Prostate gland (tissue), 2 donors: ENCODE measurements at regions not wholly inside any gene's neighbourhood (a gene's known extent, or its start where the extent isn't known, plus 50 kb on each side); places are given as distances from the start of the nearest gene placed in this dataset.

Source experiments
- CTCF ChIP-seq, 4 experiments: fragments of 200-600 bp in 2 of 4; fragments of 450-650 bp in 2 of 4; sonication (generic) in 2 of 4; IDR thresholded peaks; 1 replicate in 3 of 4; 2 replicates in 1 of 4; pipeline ENCODE4 v1.5.1; 2016 to 2019; ENCODE audit warnings: antibody characterized with exemption in 4 of 4, mild to moderate bottlenecking in 2 of 4, moderate library complexity in 2 of 4
- POLR2A ChIP-seq: fragments of 450-650 bp; IDR thresholded peaks from one replicate; pipeline ENCODE4 v1.6.1; 2016; ENCODE audit warnings: antibody characterized with exemption, mild to moderate bottlenecking
- POLR2AphosphoS5 ChIP-seq: sonication (generic); formaldehyde crosslinking; IDR thresholded peaks from one replicate; pipeline ENCODE4 v1.6.1; 2017; ENCODE audit warnings: antibody characterized with exemption

GRCh38 chr16:85466989-85467388 lies 146.1 kb upstream of the GSE1 start:
- no peak for TF ChIP-seq CTCF (IDR thresholded peaks at IDR 0.05)
- no peak for TF ChIP-seq POLR2AphosphoS5
- TF ChIP-seq POLR2A, result no peak
